ENCODE measurements at regions not wholly inside any gene's neighbourhood (a gene's known extent, or its start where the extent isn't known, plus 50 kb on each side); places are given as distances from the start of the nearest gene placed in this dataset.

DNA sequence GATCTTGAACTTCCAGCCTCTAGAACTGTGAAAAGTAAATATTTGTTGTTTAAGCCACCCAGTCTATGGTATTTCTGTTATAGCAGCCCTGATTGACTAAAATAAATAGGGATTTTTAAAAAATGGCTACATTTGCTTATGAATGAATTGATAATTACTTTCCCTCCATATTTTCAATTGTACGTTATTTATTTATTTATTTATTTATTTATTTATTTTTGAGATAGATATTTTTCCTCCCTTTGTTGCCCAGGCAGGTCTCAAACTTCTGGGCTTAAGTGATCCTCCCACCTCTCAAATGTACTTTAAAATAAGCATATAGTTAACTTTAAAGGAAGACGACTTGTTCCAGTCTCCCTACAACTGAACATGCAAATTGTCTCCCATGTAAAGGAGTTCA is 76.0 kb upstream of the HMGA2 start:
- ATAC-seq (no peak), DNase-seq (ENCODE audit: low read depth, low spot score) (no peak)
- no peaks in the 10 kb centered on the region for H3K9me3 ChIP-seq (ENCODE audit: control insufficient read depth in 1 of 2, insufficient read depth in 1 of 2, low read depth in 1 of 2, low read length in 2 of 2)
- H3K4me1 ChIP-seq (ENCODE audit: control insufficient read depth in 1 of 2, insufficient read depth in 2 of 2, low read length in 2 of 2) = peaks cover 0 to 5% of the 10 kb centered on the region in 2 experiments; a peak in 2 of 4 replicates
- POLR2A ChIA-PET = no interaction called here
- CTCF ChIA-PET = no interaction called here
- H2AFZ ChIP-seq (ENCODE audit: low read depth, low read length, poor library complexity, severe bottlenecking) = peak overlapping the region; percentile 54
- H4K20me1 ChIP-seq (ENCODE audit: insufficient read depth) = no peaks in the 10 kb centered on the region
- RAD21 ChIA-PET (ENCODE audit: low non-redundant PET in 1 of 2, low total read pairs in 2 of 2, uncharacterized antibody in 2 of 2, unreplicated experiment in 2 of 2) = no interaction called here
- H3K27ac ChIP-seq (ENCODE audit: low read depth, low read length) = no peak overlapping the region
- no peak overlapping the region for H3K4me2 ChIP-seq (ENCODE audit: low read length)
- no peaks in the 10 kb centered on the region for H3K36me3 ChIP-seq (ENCODE audit: control insufficient read depth in 1 of 2, insufficient read depth in 2 of 2, low read length in 2 of 2)
- no peaks in the 10 kb centered on the region for H3K79me2 ChIP-seq (ENCODE audit: insufficient read depth, low read length)
- no peaks in the 10 kb centered on the region for H3K9me2 ChIP-seq (ENCODE audit: insufficient read depth)
- no peaks in the 10 kb centered on the region for H3K27me3 ChIP-seq (ENCODE audit: insufficient read depth, low read length)
- TF ChIP-seq YY1 (IDR thresholded peaks at IDR 0.05; ENCODE audit: extremely low read depth, insufficient replicate concordance, low read depth, low read length) (no peak), RAD21 (IDR thresholded peaks at IDR 0.05; ENCODE audit: low read depth) (no peak), TCF7L2 (IDR thresholded peaks at IDR 0.05; ENCODE audit: borderline replicate concordance, extremely low read depth, insufficient read depth, insufficient read length) (no peak), SRF (IDR thresholded peaks at IDR 0.05; ENCODE audit: low read depth) (no peak), ATF3 (IDR thresholded peaks at IDR 0.05) (no peak), JUND (IDR thresholded peaks at IDR 0.05) (no peak), CBX3 (IDR thresholded peaks at IDR 0.05; ENCODE audit: low read depth) (no peak), MAX (IDR thresholded peaks at IDR 0.05) (no peak), SP1 (IDR thresholded peaks at IDR 0.05; ENCODE audit: low read depth) (no peak), ELF1 (IDR thresholded peaks at IDR 0.05; ENCODE audit: borderline replicate concordance, low read depth) (no peak), CEBPB (IDR thresholded peaks at IDR 0.05; ENCODE audit: low read depth) (no peak), EZH2phosphoT487 (IDR thresholded peaks at IDR 0.05; ENCODE audit: borderline replicate concordance) (no peak), ZNF274 (IDR thresholded peaks at IDR 0.05; ENCODE audit: low read depth, low read length) (no peak), POLR2A (IDR thresholded peaks at IDR 0.05; ENCODE audit: borderline replicate concordance, extremely low read depth, insufficient read depth, insufficient read length) (no peak), POLR2AphosphoS5 (IDR thresholded peaks at IDR 0.05; ENCODE audit: low read depth, low read length) (no peak), EZH2 (IDR thresholded peaks at IDR 0.05) (no peak), CTCF (IDR thresholded peaks at IDR 0.05 in 2 of 3, conservative IDR thresholded peaks at IDR 0.05 in 1 of 3; ENCODE audit: borderline replicate concordance in 1 of 3, insufficient read depth in 1 of 3, low read depth in 2 of 3, low read length in 2 of 3) (no peak)
- H3K9ac ChIP-seq (ENCODE audit: low read length) = no peak overlapping the region
- no TSS peak for BruUV-seq (replicated peaks)
- H3K4me3 ChIP-seq (replicated peaks in 1 of 2; ENCODE audit: low read depth in 1 of 2, low read length in 2 of 2) = no peak overlapping the region
- intact Hi-C loops (cut with micrococcal nuclease) = no loop called here

Measured in HCT116 (cell line).